Muscle of arm (tissue), 1 donor: ENCODE measurements at regions not wholly inside any gene's neighbourhood (a gene's known extent, or its start where the extent isn't known, plus 50 kb on each side); places are given as distances from the start of the nearest gene placed in this dataset.

Experiments used
- DNase-seq: peaks from one replicate; pipeline ENCODE4 v3.0.0-alpha.2; 2013

DNA sequence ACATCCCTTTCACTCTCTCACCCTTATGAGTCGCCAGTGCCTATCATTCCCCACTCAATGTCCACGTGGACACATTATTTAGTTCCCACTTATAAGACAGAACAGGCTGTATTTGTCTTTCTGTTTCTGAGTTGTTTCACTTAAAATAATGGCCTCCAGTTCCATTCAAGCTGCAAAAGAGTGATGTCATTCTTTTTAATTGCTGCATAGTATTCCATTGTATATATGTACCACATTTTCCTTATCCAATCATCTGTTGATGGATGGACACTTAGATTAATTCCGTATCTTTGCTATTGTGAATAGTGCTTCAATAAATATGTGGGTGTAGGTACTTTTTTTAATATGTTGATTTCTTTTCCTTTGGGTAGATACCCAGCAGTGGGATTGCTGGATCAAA lies 79.1 kb downstream of the ZNF365 start:
- no peak for DNase-seq

- no peak for DNase-seq
Measured at GRCh38 chr10:62454687-62455397, 80.7 kb downstream of the ZNF365 start.

DNA sequence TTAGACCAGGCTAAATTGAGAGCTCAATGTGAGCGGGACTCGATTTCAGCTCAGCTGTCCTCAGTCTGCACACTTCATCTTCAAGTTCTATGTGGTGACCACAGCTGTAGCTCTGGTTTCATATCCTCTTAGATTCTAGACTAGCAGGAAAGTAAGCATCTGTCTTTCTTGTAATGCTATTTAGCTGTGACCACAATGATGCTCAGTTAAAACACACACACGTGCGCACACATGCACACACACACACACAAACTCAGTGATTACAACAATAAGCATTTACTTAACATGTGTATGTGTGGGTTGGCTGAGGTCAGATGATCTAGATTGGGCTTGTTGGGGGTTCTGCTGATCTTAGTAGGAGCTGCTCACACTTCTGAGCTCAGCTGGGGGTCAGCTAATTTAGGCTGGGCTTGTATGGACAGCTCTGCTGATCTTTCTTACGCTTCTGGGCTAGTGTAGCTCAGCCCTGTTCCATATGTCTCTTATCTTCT lies 82.5 kb downstream of the ZNF365 start:
- DNase-seq: no peak

GRCh38 chr10:62457196-62457595 lies 83.0 kb downstream of the ZNF365 start:
- DNase-seq: no peak

- DNase-seq: no peak
Measured at GRCh38 chr10:62457598-62457997, 83.4 kb downstream of the ZNF365 start.

GRCh38 chr10:62459072-62459471 lies 84.9 kb downstream of the ZNF365 start:
- peak; percentile 69 for DNase-seq

- no peak for DNase-seq
Measured at GRCh38 chr10:62459500-62459899, 85.3 kb downstream of the ZNF365 start.

DNA sequence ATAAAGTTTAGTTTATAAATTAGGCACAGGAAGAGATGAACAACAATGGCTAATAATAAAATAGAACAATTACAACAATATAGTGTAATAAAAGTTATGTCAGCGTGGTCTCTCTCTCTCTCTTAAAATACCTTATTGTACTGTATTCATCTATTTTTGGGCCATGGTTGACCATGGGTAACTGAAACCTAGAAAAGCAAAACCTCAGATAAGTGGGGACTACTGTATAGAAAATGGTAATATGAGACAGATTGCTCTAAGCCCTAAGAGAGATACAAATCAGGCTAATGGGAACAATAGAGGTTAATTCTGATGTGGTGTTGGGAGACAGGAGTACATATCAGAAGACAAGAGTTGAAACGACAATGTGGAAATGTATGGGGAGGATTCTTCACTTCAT lies 86.2 kb downstream of the ZNF365 start:
- DNase-seq: no peak

GRCh38 chr10:62461120-62461519 lies 87.0 kb downstream of the ZNF365 start:
- no peak for DNase-seq

DNA sequence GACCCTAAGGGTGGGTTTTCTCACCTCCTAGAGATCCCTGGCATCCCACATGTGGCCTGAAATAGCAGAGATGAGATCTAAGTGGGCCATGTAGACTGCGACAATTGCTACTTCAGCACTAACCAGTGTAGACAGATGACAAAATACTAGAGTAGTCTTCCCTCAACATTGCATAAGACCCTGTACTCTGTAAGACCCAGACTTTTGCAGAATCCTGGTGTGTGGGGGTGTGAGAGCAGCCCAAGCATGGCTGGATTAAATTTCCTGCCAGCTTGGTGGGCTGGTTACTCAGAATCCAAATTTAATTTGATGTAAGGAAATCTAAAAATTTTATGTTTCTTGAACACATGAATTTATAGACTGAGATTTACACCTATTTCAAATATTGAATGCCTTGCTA lies 88.3 kb downstream of the ZNF365 start:
- no peak for DNase-seq

DNA sequence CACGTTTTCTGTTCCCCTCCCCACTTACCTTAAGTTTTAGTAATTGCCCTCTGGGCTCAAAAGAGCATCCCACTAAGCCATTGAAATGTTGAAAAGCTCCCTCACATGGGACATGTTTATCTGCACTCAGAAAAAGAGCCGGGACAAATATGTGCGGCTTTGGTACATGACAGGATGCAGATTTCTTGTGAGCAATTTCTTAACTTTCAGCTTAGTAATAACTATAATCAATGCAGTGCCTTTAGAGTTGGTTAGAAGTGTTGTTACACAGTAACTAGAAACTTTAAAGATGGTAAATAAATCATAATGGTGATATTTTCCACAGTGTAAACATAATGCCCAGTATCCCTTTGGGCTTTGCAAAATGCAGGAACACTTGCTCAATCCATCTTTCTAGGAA lies 89.2 kb downstream of the ZNF365 start:
- DNase-seq: no peak

DNA sequence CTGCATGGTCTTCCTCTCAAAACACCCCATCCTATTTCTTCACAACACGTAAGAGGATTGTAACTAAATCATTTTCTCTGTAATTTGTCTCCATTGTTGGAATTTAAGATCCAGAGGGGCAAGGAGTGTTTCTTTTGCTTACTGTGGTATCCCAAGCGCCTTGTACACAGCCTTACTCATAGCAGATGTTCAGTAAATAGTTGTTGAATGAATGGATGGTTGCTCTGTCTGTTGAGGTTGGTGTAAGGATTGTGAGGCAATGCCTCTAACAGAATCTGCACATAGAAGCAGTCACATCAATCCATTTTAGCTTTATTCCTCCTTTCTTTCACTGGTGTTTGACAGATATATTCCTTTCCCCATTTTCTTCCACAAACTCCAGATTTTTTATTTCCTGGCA lies 90.1 kb downstream of the ZNF365 start:
- DNase-seq: no peak

DNA sequence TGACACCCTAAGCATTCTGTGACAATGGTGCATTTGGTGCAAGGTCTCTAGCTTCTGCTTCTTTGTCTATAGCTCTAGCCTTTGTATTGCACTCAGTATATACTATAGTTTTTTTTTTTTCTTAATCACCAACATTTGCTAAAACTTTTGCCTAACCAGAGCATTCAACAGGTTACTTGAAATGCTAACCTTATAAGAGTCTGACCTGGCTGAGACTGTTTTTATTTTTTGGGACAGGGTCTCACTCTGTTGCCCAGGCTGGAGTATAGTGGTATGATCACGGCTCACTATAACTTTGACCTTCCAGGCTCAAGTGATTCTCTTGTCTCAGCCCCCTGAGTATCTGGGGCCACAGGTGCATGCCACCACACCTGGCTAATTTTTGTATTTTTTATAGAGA lies 92.4 kb downstream of the ZNF365 start:
- DNase-seq: no peak

GRCh38 chr10:62467527-62467926 lies 93.4 kb downstream of the ZNF365 start:
- no peak for DNase-seq

GRCh38 chr10:62471711-62472110 lies 97.5 kb downstream of the ZNF365 start:
- DNase-seq: no peak

DNA sequence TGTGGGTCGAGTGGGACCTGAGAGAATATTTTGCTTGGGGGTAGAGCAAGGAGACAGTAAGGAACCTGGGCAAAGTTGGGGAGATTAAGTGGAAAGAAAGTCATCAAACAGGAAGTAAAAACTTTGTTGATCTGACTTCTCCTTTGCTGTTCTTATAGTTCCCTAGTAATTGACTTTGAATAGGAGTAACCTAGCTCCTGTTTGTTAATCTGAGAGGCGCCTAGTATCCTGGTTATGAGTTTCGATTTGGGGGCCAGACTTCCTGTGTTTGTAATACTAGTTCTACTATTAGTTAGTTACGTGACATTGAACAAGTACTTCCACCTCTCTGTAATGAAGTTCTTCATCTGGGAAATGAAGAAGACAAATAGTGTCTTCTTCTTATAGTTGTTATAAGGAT lies 99.1 kb downstream of the ZNF365 start:
- no peak for DNase-seq

DNA sequence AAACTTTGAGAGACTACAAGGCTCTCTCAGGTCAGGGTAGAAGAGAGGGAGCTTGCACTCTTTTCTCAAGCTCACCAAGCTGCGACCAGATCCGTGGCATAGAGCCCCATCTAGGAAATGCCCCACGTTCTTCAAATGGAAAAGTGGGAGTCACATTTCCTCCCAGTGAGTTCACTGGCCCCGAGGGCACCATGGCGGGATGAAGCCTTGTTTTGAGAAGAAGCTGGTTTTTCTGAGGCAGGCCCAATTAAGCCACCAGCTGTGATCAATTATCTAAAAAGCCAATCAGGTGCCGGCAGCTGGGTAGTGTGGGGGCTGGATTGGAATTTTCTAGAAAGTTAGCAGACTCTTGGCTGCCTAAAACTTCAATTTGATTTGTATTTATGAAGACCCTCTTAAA lies 101.4 kb downstream of the ZNF365 start:
- DNase-seq: no peak

GRCh38 chr10:62479523-62479922 lies 105.4 kb downstream of the ZNF365 start:
- DNase-seq: no peak

DNA sequence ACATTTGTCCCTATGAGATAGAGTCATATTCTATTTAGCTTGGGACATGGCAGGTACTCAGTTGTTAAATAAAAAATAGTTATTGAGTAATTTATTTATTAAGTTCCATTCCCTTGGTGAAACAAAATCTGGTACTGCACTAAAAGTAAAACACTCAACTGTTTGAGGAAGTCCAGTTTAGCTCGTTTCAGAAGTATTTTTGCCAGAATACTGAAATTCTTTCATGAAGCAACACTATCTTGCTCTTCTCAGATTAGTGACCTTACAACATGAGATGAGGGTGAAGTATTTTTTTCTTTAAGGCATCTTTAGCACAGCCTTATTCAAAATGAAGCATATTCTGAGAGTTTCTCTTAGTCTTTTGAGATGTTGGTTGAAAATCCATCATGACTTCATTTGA lies 106.0 kb downstream of the ZNF365 start:
- DNase-seq: no peak

GRCh38 chr10:62482581-62482980 lies 108.4 kb downstream of the ZNF365 start:
- DNase-seq: no peak

- DNase-seq: no peak
Measured at GRCh38 chr10:62491597-62491996, 117.4 kb downstream of the ZNF365 start.

DNA sequence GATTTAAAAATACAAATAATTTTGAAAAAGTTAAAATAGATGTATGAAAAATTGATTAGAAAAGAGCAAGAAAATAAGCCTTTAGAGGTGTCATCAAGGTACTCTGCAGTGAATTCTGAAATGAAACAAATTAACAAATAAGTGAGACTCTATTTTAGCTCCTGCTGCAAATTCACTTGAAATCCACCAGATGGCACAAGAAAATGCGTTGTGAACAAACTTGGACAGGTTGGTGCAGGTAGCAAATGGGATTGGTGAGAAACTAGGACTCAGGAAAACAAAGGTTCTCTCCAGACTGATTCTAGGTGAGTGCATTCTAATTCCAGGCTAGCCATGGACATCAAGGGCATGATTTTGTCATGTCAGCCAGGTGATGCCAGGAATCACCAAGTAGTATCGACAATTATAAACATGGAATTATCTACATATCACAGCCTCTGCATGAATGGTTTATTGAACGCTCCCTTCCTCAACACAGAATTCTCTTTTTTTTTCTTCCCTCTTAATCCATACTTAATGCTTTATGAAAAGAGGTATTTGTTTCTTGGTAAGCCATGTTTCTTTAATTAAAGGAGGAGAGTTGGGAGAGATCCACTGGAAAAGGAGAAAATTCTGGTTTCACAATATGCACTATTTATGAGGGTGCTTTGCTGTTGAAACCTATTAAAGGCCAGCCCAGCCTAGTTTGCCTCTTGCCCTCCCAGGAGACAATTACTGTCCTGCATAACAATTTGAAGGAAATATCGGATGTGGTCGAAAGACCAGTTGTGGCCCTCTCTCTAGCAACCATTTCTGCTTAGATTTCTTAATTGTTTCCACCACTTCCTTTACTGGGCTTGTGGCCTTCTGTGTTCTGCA lies 118.1 kb downstream of the ZNF365 start:
- DNase-seq: no peak

- DNase-seq: no peak
Measured at GRCh38 chr10:62492870-62493180, 118.7 kb downstream of the ZNF365 start.

DNA sequence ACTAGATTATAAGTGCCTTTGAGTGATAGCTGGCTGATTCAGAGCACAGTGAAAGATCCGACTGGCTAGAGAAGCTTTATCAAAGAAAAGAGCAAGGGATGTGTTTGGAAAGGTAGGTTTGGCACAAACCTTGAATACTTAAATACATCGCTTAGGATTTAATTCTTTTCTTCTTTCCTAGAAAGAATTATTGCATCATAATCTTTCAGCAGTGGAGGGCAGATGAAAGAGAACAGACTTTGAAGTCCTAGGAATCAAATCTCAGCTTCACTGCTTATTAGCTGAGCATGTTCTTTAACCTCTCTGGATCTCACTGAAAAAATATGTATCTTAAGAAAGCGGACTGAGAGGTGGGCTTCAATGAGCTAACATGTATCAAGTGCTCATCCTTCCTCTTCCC lies 122.8 kb downstream of the ZNF365 start:
- DNase-seq: no peak
